ENCODE measurements at regions not wholly inside any gene's neighbourhood (a gene's known extent, or its start where the extent isn't known, plus 50 kb on each side); places are given as distances from the start of the nearest gene placed in this dataset.

DNA sequence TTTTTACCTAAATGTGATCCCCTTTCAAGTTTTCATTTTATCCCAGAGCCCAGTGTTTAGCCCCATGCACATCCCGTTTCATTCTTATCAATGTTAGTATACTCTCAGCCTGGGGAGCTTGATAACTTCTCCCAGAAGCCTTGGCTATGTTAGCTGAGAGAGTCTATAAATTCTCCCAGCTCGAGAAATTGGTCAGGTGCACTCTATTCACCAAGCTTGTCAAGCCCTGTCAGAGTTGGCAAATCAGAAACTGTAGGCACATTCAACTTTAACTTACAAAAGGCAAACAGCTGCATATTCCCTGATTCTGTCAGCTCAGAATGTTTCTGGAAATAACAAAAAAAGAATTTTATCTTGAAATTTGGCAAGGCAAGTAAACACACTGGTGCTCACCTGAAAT, 62.2 kb upstream of the IMPG1 start:
- no peaks in the 10 kb centered on the region for H3K4me1 ChIP-seq (ENCODE audit: insufficient read depth, low read length)
- ATAC-seq (ENCODE audit: poor library complexity) (no peak), DNase-seq (no peak)
- H3K36me3 ChIP-seq (ENCODE audit: insufficient read depth, low read length) = no peaks in the 10 kb centered on the region
- no peak overlapping the region for H3K4me3 Mint-ChIP-seq
- no peaks in the 10 kb centered on the region for H3K27me3 Mint-ChIP-seq
- H3K36me3 Mint-ChIP-seq (ENCODE audit: low read depth) = no peaks in the 10 kb centered on the region
- no peak overlapping the region for H3K4me3 ChIP-seq (ENCODE audit: low read length)
- H3K9me3 ChIP-seq (ENCODE audit: control insufficient read depth in 1 of 2, insufficient read depth in 1 of 2, low read length in 2 of 2) = no peaks in the 10 kb centered on the region
- TF ChIP-seq, protein P1, sequence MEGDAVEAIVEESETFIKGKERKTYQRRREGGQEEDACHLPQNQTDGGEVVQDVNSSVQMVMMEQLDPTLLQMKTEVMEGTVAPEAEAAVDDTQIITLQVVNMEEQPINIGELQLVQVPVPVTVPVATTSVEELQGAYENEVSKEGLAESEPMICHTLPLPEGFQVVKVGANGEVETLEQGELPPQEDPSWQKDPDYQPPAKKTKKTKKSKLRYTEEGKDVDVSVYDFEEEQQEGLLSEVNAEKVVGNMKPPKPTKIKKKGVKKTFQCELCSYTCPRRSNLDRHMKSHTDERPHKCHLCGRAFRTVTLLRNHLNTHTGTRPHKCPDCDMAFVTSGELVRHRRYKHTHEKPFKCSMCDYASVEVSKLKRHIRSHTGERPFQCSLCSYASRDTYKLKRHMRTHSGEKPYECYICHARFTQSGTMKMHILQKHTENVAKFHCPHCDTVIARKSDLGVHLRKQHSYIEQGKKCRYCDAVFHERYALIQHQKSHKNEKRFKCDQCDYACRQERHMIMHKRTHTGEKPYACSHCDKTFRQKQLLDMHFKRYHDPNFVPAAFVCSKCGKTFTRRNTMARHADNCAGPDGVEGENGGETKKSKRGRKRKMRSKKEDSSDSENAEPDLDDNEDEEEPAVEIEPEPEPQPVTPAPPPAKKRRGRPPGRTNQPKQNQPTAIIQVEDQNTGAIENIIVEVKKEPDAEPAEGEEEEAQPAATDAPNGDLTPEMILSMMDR (IDR thresholded peaks at IDR 0.05) = no peak
- no peaks in the 10 kb centered on the region for H3K27me3 ChIP-seq (ENCODE audit: control insufficient read depth in 1 of 2, insufficient read depth in 2 of 2, low read length in 2 of 2)
- intact Hi-C loops (cut with DNase I, micrococcal nuclease) = no loop called here
- ChIA-PET CTCF (no interaction called here), POLR2A (no interaction called here)
- no peaks in the 10 kb centered on the region for H3K4me1 Mint-ChIP-seq (ENCODE audit: low read depth)
- H3K27ac Mint-ChIP-seq = no peak overlapping the region
- H3K27ac ChIP-seq (ENCODE audit: low read depth in 1 of 2, low read length in 2 of 2) = no peak overlapping the region
- H3K9me3 Mint-ChIP-seq = no peaks in the 10 kb centered on the region

DNA sequence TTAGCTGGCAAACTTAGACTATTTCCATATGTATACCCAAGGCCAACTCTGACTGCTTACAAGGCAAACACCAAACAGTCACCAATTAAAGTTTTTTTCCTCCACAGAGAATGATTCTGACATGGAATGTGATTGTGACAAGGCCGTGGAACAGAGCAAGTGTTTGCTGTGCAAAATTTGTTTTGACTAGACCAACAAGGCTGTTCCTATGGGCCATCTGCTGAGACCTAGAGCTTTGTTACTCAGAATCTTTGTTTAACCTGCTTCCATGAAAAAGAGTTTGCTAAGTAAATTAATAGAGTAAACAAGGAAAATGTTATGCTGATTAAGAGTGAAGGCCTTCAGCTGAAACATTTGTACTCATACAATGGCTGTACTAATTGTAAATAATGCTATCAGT, 51.6 kb upstream of the IMPG1 start:
- Mint-ChIP-seq H3K27me3 (no peaks in the 10 kb centered on the region), H3K4me3 (no peak overlapping the region), H3K27ac (no peak overlapping the region), H3K4me1 (ENCODE audit: low read depth) (no peaks in the 10 kb centered on the region), H3K9me3 (peaks cover 14% of the 10 kb centered on the region), H3K36me3 (ENCODE audit: low read depth) (no peaks in the 10 kb centered on the region)
- ChIA-PET CTCF (no interaction called here), POLR2A (no interaction called here)
- ATAC-seq (ENCODE audit: poor library complexity) (no peak), DNase-seq (no peak)
- Histone ChIP-seq H3K4me3 (ENCODE audit: low read length) (no peak overlapping the region), H3K27ac (ENCODE audit: low read depth in 1 of 2, low read length in 2 of 2) (no peak overlapping the region), H3K36me3 (ENCODE audit: insufficient read depth, low read length) (no peaks in the 10 kb centered on the region), H3K4me1 (ENCODE audit: insufficient read depth, low read length) (no peaks in the 10 kb centered on the region), H3K9me3 (ENCODE audit: control insufficient read depth in 1 of 2, insufficient read depth in 1 of 2, low read length in 2 of 2) (peaks cover 0 to 5% of the 10 kb centered on the region in 2 experiments), H3K27me3 (ENCODE audit: control insufficient read depth in 1 of 2, insufficient read depth in 2 of 2, low read length in 2 of 2) (no peaks in the 10 kb centered on the region)
- TF ChIP-seq, protein P1 (IDR thresholded peaks at IDR 0.05) = no peak
- intact Hi-C loops (cut with DNase I, micrococcal nuclease) = no loop called here
